Gastroesophageal sphincter (tissue), 3 donors: ENCODE measurements at regions not wholly inside any gene's neighbourhood (a gene's known extent, or its start where the extent isn't known, plus 50 kb on each side); places are given as distances from the start of the nearest gene placed in this dataset.

ENCODE experiments used
- CTCF ChIP-seq, 4 experiments: fragments of 200-600 bp in 2 of 4; fragments of 450-650 bp in 2 of 4; sonication (generic) in 1 of 4; IDR thresholded peaks; one replicate each; pipeline ENCODE4 v1.5.1; 2017 to 2019; ENCODE audit warnings: antibody characterized with exemption in 4 of 4, mild to moderate bottlenecking in 2 of 4, moderate library complexity in 2 of 4
- POLR2A ChIP-seq, 2 donors: fragments of 450-650 bp; IDR thresholded peaks; one replicate each; pipeline ENCODE4 v1.6.1; 2017; ENCODE audit warnings: antibody characterized with exemption in 2 of 2, mild to moderate bottlenecking in 2 of 2, moderate library complexity in 1 of 2

GRCh38 chr16:13338044-13338443 is 436.6 kb downstream of the SHISA9 start:
- no peak for TF ChIP-seq CTCF (IDR thresholded peaks at IDR 0.05)
- TF ChIP-seq POLR2A (IDR thresholded peaks at IDR 0.05) = no peak
